ENCODE measurements at regions not wholly inside any gene's neighbourhood (a gene's known extent, or its start where the extent isn't known, plus 50 kb on each side); places are given as distances from the start of the nearest gene placed in this dataset.

DNA sequence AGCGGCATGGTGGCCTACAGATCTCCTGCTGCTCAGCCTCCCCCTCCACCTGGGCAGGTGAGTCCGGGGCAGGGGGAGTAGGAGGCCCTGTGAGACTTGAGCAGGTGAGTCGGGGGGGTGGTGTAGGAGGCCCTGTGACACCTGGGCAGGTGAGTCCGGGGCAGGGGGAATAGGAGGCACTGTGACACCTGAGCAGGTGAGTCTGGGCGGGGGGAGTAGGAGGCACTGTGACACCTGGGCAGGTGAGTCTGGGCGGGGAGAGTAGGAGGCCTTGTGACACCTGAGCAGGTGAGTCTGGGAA is 299.3 kb downstream of the BRD1 start:
- H3K27ac ChIP-seq = no peak overlapping the region
- TF ChIP-seq, protein P1, sequence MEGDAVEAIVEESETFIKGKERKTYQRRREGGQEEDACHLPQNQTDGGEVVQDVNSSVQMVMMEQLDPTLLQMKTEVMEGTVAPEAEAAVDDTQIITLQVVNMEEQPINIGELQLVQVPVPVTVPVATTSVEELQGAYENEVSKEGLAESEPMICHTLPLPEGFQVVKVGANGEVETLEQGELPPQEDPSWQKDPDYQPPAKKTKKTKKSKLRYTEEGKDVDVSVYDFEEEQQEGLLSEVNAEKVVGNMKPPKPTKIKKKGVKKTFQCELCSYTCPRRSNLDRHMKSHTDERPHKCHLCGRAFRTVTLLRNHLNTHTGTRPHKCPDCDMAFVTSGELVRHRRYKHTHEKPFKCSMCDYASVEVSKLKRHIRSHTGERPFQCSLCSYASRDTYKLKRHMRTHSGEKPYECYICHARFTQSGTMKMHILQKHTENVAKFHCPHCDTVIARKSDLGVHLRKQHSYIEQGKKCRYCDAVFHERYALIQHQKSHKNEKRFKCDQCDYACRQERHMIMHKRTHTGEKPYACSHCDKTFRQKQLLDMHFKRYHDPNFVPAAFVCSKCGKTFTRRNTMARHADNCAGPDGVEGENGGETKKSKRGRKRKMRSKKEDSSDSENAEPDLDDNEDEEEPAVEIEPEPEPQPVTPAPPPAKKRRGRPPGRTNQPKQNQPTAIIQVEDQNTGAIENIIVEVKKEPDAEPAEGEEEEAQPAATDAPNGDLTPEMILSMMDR (IDR thresholded peaks at IDR 0.05) = no peak
- no peak for TF ChIP-seq ZFX (IDR thresholded peaks at IDR 0.05; ENCODE audit: borderline replicate concordance)

DNA sequence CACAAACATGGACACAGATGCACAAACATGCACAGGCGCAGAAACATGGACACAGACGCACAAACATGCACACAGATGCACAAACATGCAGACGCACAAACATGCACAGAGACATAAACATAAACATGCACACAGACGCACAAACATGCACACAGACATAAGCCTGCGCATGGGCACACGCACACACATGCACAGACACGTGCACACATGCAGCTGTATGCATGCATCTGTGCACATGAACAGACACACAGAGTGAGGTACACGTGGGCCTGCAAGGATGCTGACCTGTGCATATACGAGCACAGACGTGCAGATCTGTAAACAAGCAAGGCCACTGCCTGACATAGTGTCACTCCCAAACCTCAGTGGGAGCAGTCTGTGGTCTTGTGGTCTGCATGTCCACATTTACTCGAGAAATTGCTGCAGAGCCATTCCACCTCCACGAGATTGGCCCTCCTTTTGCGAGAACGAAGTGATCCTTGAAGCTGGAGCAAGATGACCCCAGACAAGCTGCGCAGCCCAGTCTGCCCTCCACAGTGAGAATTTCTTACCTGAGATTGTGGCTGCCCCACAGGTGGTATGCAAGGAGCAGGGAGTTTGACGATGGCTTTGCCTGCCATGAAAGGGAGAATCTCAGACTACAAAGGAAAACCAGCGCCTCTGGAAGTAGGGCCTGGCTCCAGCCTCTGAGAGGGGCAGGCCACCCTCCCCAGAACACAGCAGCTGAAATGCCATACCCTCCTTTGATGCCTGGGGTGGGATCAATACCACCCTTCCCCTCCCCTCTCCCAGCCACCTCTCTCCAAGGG is 299.9 kb downstream of the BRD1 start:
- no peak overlapping the region for H3K27ac ChIP-seq
- TF ChIP-seq, protein P1 (IDR thresholded peaks at IDR 0.05) = no peak
- no peak for TF ChIP-seq ZFX (IDR thresholded peaks at IDR 0.05; ENCODE audit: borderline replicate concordance)

DNA sequence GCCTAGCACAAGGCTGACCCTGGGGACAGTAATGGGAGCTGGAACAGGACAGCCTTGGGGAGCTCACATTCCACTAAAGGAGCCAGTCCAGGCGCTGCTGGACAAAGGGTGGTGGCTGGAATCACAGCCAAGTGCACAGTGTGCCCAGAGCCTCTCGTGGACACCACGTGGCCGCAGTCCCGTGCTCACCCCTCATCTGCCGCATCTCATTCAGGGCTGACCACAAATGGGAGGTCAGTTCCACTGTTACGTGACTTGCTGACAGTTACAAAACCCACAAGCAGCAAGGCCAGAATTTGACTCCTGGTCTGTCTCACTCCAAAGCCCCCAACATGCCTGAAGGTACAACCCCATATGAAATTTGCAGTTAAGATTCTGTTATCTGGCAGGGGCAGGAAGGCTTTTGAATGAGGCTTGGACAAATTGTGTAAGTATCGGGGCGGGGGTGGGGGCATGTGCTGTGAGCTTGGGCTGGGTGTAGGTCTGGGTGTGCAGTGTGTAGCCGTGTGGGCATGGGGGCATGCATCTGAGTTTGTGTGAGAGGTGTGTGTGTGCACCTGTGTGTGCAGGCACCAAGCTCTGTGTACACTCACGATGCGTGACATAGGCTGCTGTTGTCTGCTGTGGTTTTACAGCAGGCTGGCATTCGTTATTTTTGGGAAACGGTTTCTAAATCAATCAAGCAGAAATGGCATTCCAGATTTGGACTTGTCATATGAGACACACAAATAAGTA is 301.7 kb downstream of the BRD1 start:
- no peak for TF ChIP-seq ZFX (IDR thresholded peaks at IDR 0.05; ENCODE audit: borderline replicate concordance)
- TF ChIP-seq, protein P1 (IDR thresholded peaks at IDR 0.05) = no peak
- H3K27ac ChIP-seq = no peak overlapping the region

DNA sequence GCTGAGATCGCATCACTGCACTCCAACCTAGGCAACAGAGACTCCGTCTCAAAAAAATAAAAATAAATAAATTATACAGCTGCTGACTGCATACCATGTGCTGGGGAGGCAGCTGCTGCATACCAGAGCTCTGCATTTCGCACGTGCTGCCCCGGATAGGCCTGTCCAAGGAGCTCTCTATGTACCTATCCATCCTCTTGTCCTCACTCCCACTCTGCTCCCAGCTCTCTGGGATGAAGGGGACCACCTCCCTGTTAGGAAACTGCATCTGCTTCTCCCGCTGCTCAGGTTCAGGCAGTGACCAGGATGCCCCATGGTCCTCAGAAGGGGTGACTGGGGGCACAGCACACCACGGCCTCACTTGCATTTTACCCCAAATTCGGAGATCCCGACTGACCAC is 302.3 kb downstream of the BRD1 start:
- TF ChIP-seq, protein P1 (IDR thresholded peaks at IDR 0.05) = no peak
- TF ChIP-seq ZFX (IDR thresholded peaks at IDR 0.05; ENCODE audit: borderline replicate concordance) = no peak
- no peak overlapping the region for H3K27ac ChIP-seq

DNA sequence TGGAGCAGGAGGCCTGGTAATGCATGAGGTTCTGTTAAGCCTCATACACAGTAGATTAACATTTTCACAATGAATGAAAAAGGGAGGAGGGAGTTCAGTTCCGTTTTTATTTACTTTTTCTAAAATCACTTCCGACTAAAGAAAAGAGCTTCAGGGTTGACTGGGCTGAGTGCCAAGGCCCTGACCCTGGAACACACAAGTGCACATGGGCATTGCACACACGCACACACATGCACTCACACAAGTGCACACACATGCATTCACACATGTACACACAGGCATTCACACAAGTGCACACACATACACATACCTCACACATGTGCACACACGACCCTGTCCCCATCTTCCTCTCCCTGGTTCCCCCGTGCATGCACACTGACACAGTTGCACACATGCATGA is 303.3 kb downstream of the BRD1 start:
- H3K27ac ChIP-seq = no peak overlapping the region
- TF ChIP-seq ZFX (IDR thresholded peaks at IDR 0.05; ENCODE audit: borderline replicate concordance) = no peak

DNA sequence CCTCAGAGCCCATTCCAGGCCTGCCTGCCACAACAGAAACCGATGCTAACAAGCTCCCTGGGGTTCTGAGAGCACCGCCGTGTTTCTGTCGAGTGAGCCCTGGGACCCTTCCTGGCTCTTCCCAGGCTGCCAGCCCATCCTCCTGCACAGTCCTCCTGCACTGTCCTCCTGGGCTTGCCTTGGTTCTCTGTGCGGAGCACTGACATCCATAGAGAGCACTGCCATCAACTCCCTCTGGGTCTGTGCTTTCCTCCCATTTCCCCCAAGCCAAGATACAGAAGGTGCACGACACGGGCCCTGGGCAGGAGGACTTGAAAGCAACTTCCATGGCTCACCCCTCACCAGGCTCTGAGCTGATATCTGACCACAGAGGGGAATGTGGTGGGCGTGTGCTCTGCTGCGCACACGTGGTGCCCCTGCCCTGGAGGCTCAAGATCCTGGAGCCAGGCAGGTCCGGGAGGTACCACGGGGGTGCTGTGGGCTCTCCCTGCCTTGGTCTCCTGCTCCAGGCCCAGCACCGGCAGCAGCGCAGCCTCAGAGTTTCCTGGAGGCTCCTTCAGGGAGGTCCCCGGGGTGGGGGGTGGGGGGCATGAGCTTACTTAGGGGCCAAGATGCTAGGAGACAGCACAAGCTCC is 304.2 kb downstream of the BRD1 start:
- no peak for TF ChIP-seq ZFX (IDR thresholded peaks at IDR 0.05; ENCODE audit: borderline replicate concordance)
- TF ChIP-seq, protein P1 (IDR thresholded peaks at IDR 0.05) = no peak

DNA sequence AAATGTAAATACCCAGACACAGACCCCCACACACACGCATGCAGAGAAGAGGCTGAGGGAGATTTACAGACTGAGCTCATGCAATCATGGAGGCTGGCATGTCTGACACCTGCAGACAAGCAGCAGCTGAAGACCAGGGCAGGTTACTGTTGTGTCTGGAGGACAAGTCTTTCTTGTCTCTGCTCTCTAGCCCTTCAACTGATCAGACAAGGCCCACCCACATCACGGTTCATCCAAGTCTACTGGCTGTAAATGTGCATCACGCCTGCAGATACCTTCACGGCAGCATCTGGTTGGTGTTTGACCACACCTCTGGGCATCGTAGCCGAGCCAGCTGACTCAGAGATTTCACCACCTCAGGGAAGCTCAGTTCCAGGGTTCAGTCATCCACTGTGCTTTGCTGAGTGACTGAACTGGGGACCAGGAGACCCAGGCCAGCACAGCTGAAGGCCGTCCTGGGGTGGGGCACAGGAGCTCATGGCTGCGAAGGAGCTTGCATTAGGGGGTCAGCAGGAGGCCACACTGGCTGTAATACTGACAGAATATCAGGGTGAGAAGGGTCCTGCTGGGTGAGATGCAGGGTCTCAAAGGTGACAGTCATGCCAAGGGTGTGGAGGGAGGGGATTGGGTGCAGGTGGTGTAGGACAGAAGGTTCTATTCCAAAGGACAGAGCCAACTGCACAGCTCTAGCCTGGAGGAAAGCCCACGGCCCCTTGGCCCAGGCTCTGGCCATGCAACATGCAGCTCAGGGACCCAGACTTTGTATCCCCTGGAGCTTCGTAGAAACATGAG is 304.9 kb downstream of the BRD1 start:
- no peak for TF ChIP-seq ZFX (IDR thresholded peaks at IDR 0.05; ENCODE audit: borderline replicate concordance)
- TF ChIP-seq, protein P1 (IDR thresholded peaks at IDR 0.05) = no peak
- H3K27ac ChIP-seq = no peak overlapping the region

More for the DNA sequence above, 304.2 kb downstream of the BRD1 start:
- H3K27ac ChIP-seq = no peak overlapping the region
